DND-41 (cell line): ENCODE measurements at regions not wholly inside any gene's neighbourhood (a gene's known extent, or its start where the extent isn't known, plus 50 kb on each side); places are given as distances from the start of the nearest gene placed in this dataset.

Experiments
- ATAC-seq: fragments of 200-7000 bp; cut with Tn5 transposase; 3 replicates; pipeline ENCODE4 v1.9.1; 2021; ENCODE audit warnings: low read depth; ENCODE audit not compliant: insufficient read depth
- DNase-seq: peaks from one replicate; pipeline ENCODE4 v3.0.0-alpha.2; 2020
- H2AFZ ChIP-seq: 2 replicates; pipeline ENCODE4 v1.6.0; 2012; ENCODE audit warnings: low read depth, low read length
- H3K27ac ChIP-seq: 2 replicates; pipeline ENCODE4 v1.5.1; 2012; ENCODE audit warnings: low read length, inconsistent platforms
- H3K27me3 ChIP-seq: fragments of 200-600 bp; sonication (generic); 2 replicates; pipeline ENCODE4 v1.6.0; 2012; ENCODE audit warnings: low read length, mild to moderate bottlenecking, inconsistent platforms; ENCODE audit not compliant: insufficient read depth, poor library complexity
- H3K36me3 ChIP-seq: 2 replicates; pipeline ENCODE4 v1.5.1; 2012; ENCODE audit warnings: low read length, inconsistent platforms; ENCODE audit not compliant: insufficient read depth
- H3K4me1 ChIP-seq: 2 replicates; pipeline ENCODE4 v1.5.1; 2012; ENCODE audit warnings: mild to moderate bottlenecking, low read length; ENCODE audit not compliant: insufficient read depth
- H3K4me2 ChIP-seq: 2 replicates; pipeline ENCODE4 v1.6.0; 2012; ENCODE audit warnings: mild to moderate bottlenecking, moderate library complexity, low read length, inconsistent platforms; ENCODE audit not compliant: insufficient read depth
- H3K4me3 ChIP-seq, 2 experiments: fragments of 200-600 bp in 1 of 2; shearing (Covaris generic) in 1 of 2; 2 replicates each; pipeline ENCODE4 v1.5.1; 2012 to 2016; ENCODE audit warnings: inconsistent platforms in 2 of 2, low read length in 2 of 2, mild to moderate bottlenecking in 2 of 2, low read depth in 1 of 2, moderate library complexity in 1 of 2
- H3K79me2 ChIP-seq: 2 replicates; pipeline ENCODE4 v1.6.0; 2012; ENCODE audit warnings: low read length, inconsistent platforms; ENCODE audit not compliant: insufficient read depth
- H3K9ac ChIP-seq: 2 replicates; pipeline ENCODE4 v1.6.0; 2012; ENCODE audit warnings: low read depth, mild to moderate bottlenecking, inconsistent platforms, low read length, moderate library complexity
- H3K9me3 ChIP-seq: 2 replicates; pipeline ENCODE4 v1.5.1; 2012; ENCODE audit warnings: low read length, moderate library complexity, mild to moderate bottlenecking, inconsistent platforms; ENCODE audit not compliant: insufficient read depth, severe bottlenecking
- H4K20me1 ChIP-seq: 2 replicates; pipeline ENCODE4 v1.6.0; 2012; ENCODE audit warnings: low read length; ENCODE audit not compliant: insufficient read depth
- EZH2 ChIP-seq: IDR thresholded peaks from 3 replicates; pipeline ENCODE4 v1.6.1; 2012; ENCODE audit warnings: borderline replicate concordance, low read depth, mild to moderate bottlenecking, moderate library complexity, low read length, inconsistent platforms; ENCODE audit not compliant: severe bottlenecking
- TF ChIP-seq, protein P1 (sequence below): IDR thresholded peaks from 2 replicates; pipeline ENCODE4 v1.5.1; 2012; ENCODE audit warnings: borderline replicate concordance, low read length, moderate library complexity, mild to moderate bottlenecking; ENCODE audit not compliant: poor library complexity, severe bottlenecking; ENCODE audit errors: extremely low read depth

DNA sequence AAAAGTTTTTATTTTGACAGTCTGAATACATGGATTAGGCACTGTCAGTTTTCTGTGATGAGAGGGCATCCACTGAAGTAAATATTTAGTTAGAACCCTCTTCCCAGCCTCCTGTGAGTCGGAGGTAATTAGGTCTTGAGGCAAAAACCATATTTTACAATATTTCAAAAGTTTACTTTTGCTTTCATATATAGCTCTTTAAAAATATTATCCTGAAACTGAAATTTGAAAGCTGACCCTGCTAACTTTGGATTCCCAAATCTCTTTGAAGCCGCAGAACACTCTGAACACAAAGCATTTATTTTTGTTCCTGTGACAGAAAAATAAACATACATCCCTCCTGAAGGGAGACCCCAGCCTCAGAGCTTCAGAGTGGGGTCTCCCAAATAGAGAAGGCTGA lies 317.4 kb downstream of the KIF20B start:
- Histone ChIP-seq H3K79me2 (no peaks in the 10 kb centered on the region), H3K27me3 (peaks cover 6% of the 10 kb centered on the region), H3K4me3 (no peak overlapping the region), H3K9ac (no peak overlapping the region), H4K20me1 (no peaks in the 10 kb centered on the region), H3K4me1 (no peaks in the 10 kb centered on the region), H3K9me3 (no peaks in the 10 kb centered on the region), H3K27ac (no peak overlapping the region), H3K36me3 (no peaks in the 10 kb centered on the region), H2AFZ (no peak overlapping the region), H3K4me2 (no peak overlapping the region)
- DNase-seq, result no peak
- no peak for ATAC-seq
- TF ChIP-seq, protein P1, sequence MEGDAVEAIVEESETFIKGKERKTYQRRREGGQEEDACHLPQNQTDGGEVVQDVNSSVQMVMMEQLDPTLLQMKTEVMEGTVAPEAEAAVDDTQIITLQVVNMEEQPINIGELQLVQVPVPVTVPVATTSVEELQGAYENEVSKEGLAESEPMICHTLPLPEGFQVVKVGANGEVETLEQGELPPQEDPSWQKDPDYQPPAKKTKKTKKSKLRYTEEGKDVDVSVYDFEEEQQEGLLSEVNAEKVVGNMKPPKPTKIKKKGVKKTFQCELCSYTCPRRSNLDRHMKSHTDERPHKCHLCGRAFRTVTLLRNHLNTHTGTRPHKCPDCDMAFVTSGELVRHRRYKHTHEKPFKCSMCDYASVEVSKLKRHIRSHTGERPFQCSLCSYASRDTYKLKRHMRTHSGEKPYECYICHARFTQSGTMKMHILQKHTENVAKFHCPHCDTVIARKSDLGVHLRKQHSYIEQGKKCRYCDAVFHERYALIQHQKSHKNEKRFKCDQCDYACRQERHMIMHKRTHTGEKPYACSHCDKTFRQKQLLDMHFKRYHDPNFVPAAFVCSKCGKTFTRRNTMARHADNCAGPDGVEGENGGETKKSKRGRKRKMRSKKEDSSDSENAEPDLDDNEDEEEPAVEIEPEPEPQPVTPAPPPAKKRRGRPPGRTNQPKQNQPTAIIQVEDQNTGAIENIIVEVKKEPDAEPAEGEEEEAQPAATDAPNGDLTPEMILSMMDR, result no peak
- no peak for TF ChIP-seq EZH2

DNA sequence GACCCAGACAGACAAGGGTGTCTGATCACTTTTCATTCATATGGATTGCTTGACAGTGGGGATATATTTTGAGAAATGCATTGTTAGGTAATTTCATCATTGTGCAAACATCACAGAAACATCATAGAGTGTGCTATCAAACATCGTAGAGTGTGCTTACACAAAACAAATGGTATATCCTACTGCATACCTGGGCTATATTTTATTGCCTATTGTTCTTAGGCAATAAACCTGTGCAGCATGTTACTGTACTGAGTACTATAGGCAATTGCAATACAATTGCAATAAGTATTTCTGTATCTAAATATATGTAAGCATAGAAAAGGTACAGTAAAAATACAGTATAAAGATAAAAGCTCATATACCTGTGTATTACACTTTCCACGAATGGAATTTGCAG lies 319.1 kb downstream of the KIF20B start:
- DNase-seq, result no peak
- Histone ChIP-seq H2AFZ (no peak overlapping the region), H3K79me2 (no peaks in the 10 kb centered on the region), H4K20me1 (no peaks in the 10 kb centered on the region), H3K36me3 (no peaks in the 10 kb centered on the region), H3K4me3 (no peak overlapping the region), H3K9ac (no peak overlapping the region), H3K9me3 (no peaks in the 10 kb centered on the region), H3K4me1 (no peaks in the 10 kb centered on the region), H3K27ac (no peak overlapping the region), H3K27me3 (peaks cover 8% of the 10 kb centered on the region), H3K4me2 (no peak overlapping the region)
- no peak for ATAC-seq
- TF ChIP-seq, protein P1, result no peak
- TF ChIP-seq EZH2, result no peak

DNA sequence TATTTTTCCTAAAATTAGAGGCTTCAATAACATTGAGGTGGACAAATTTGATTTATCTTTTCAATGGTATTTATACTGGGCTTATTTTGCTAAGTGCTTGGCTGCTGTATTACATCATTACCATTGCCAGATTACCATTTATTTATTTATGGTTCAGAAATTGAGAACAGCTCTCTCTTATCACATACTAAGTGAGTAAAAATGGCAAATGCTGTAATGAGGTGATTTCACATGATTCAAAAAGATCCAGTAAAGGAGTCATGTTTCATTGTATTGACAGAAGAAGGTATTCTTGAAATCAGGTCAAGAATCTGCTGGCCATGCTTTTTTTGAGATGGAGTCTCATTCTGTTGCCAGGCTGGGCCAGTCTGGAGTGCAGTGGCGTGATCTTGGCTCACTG lies 322.6 kb downstream of the KIF20B start:
- Histone ChIP-seq H3K4me1 (no peaks in the 10 kb centered on the region), H3K9me3 (no peaks in the 10 kb centered on the region), H3K4me3 (no peak overlapping the region), H3K27me3 (peaks cover 8% of the 10 kb centered on the region), H3K4me2 (no peak overlapping the region), H2AFZ (no peak overlapping the region), H3K79me2 (no peaks in the 10 kb centered on the region), H4K20me1 (no peaks in the 10 kb centered on the region), H3K36me3 (no peaks in the 10 kb centered on the region), H3K9ac (no peak overlapping the region), H3K27ac (no peak overlapping the region)
- no peak for DNase-seq
- TF ChIP-seq, protein P1, result no peak
- TF ChIP-seq EZH2, result no peak
- ATAC-seq, result no peak

DNA sequence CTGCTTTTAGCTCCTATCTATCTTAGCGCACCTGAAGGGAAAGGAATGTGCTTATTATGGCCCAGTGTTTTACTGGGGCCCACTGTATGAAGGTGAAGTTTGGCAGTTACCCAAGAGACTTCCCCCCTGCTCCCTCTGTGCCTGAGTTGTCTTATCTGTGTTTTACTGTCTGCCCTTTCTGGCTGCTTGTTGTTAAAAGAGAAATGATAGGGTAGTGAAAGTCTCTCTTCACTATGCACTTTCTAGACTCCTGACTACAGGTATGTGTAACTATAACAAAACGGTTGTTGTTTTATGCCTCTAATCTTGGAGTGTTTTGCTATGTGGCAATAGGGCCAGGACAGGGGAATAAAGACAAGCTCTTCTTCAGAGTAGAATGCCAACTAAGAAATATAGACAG lies 326.9 kb downstream of the KIF20B start:
- no peak for ATAC-seq

More for the DNA sequence above, 326.9 kb downstream of the KIF20B start:
- Histone ChIP-seq H3K27ac (no peak overlapping the region), H3K4me3 (no peak overlapping the region), H4K20me1 (no peaks in the 10 kb centered on the region), H3K4me2 (no peak overlapping the region), H3K79me2 (no peaks in the 10 kb centered on the region), H3K4me1 (no peaks in the 10 kb centered on the region), H3K27me3 (peaks cover 2% of the 10 kb centered on the region), H3K36me3 (no peaks in the 10 kb centered on the region), H2AFZ (no peak overlapping the region), H3K9me3 (no peaks in the 10 kb centered on the region), H3K9ac (no peak overlapping the region)
- TF ChIP-seq, protein P1, result no peak
- TF ChIP-seq EZH2, result no peak
- no peak for DNase-seq
